Hepatocyte (in vitro differentiated cells): ENCODE measurements at regions not wholly inside any gene's neighbourhood (a gene's known extent, or its start where the extent isn't known, plus 50 kb on each side); places are given as distances from the start of the nearest gene placed in this dataset.
A peak's percentile ranks its signal among the peaks of the same experiment; 100 is the strongest.

Source experiments
- DNase-seq: peaks from one replicate; pipeline ENCODE4 v3.0.0-alpha.2; 2016; ENCODE audit warnings: low spot score
- H2AFZ ChIP-seq: fragments of 200-600 bp; sonication (generic); 2 replicates; pipeline ENCODE4 v1.6.0; 2016; ENCODE audit warnings: antibody characterized with exemption, mild to moderate bottlenecking
- H3K27ac ChIP-seq: fragments of 200-600 bp; sonication (generic); 2 replicates; pipeline ENCODE4 v1.5.1; 2016; ENCODE audit warnings: mild to moderate bottlenecking
- H3K27me3 ChIP-seq: fragments of 200-600 bp; sonication (generic); 2 replicates; pipeline ENCODE4 v1.6.1; 2016
- H3K36me3 ChIP-seq: fragments of 200-600 bp; sonication (generic); replicated peaks from 2 replicates; pipeline ENCODE4 v1.5.1; 2016; ENCODE audit warnings: low read depth; ENCODE audit not compliant: insufficient read depth
- H3K4me1 ChIP-seq: fragments of 200-600 bp; sonication (generic); 2 replicates; pipeline ENCODE4 v1.5.1; 2016; ENCODE audit warnings: mild to moderate bottlenecking, moderate library complexity; ENCODE audit not compliant: insufficient read depth
- H3K4me2 ChIP-seq: fragments of 200-600 bp; sonication (generic); 2 replicates; pipeline ENCODE4 v1.6.0; 2016
- H3K4me3 ChIP-seq: fragments of 200-600 bp; sonication (generic); 2 replicates; pipeline ENCODE4 v1.5.1; 2016; ENCODE audit warnings: mild to moderate bottlenecking
- H3K79me2 ChIP-seq: fragments of 200-600 bp; sonication (generic); 2 replicates; pipeline ENCODE4 v1.6.0; 2017; ENCODE audit warnings: mild to moderate bottlenecking
- H3K9me2 ChIP-seq: fragments of 200-600 bp; sonication (generic); replicated peaks from 2 replicates; pipeline ENCODE4 v1.6.0; 2017; ENCODE audit warnings: mild to moderate bottlenecking; ENCODE audit not compliant: insufficient read depth
- H3K9me3 ChIP-seq: fragments of 200-600 bp; sonication (generic); 2 replicates; pipeline ENCODE4 v1.5.1; 2016; ENCODE audit warnings: low read depth, mild to moderate bottlenecking
- H4K20me1 ChIP-seq: fragments of 200-600 bp; sonication (generic); 2 replicates; pipeline ENCODE4 v1.6.0; 2016; ENCODE audit warnings: mild to moderate bottlenecking; ENCODE audit not compliant: insufficient read depth, poor library complexity, severe bottlenecking
- EZH2 ChIP-seq: fragments of 200-600 bp; sonication (generic); IDR thresholded peaks from 2 replicates; pipeline ENCODE4 v1.6.1; 2016; ENCODE audit warnings: antibody characterized with exemption, mild to moderate bottlenecking, borderline replicate concordance
- EZH2phosphoT487 ChIP-seq: fragments of 200-600 bp; sonication (generic); IDR thresholded peaks from one replicate; pipeline ENCODE4 v1.6.1; 2018; ENCODE audit warnings: antibody characterized with exemption, mild to moderate bottlenecking, low read depth, moderate library complexity; ENCODE audit not compliant: unreplicated experiment, severe bottlenecking
- WGBS: methylation state at CpG from one replicate; pipeline ENCODE4 v1.1.6; 2016; ENCODE audit warnings: low lambda C conversion rate; ENCODE audit errors: missing lambda C conversion rate; 5-methylcytosine and 5-hydroxymethylcytosine counted together
- TF ChIP-seq, protein P1 (sequence below): fragments of 200-600 bp; sonication (generic); IDR thresholded peaks from 2 replicates; pipeline ENCODE4 v1.5.1; 2016; ENCODE audit warnings: antibody characterized with exemption, mild to moderate bottlenecking; ENCODE audit not compliant: poor library complexity

GRCh38 chr4:14700544-14700943 lies 301.7 kb upstream of the CPEB2 start:
- H3K9me2 ChIP-seq: no peaks in the 10 kb centered on the region
- H3K27ac ChIP-seq: no peak overlapping the region
- H3K27me3 ChIP-seq: no peaks in the 10 kb centered on the region
- no peaks in the 10 kb centered on the region for H4K20me1 ChIP-seq
- no peak overlapping the region for H3K4me2 ChIP-seq
- TF ChIP-seq EZH2 (no peak), EZH2phosphoT487 (no peak)
- TF ChIP-seq, protein P1, sequence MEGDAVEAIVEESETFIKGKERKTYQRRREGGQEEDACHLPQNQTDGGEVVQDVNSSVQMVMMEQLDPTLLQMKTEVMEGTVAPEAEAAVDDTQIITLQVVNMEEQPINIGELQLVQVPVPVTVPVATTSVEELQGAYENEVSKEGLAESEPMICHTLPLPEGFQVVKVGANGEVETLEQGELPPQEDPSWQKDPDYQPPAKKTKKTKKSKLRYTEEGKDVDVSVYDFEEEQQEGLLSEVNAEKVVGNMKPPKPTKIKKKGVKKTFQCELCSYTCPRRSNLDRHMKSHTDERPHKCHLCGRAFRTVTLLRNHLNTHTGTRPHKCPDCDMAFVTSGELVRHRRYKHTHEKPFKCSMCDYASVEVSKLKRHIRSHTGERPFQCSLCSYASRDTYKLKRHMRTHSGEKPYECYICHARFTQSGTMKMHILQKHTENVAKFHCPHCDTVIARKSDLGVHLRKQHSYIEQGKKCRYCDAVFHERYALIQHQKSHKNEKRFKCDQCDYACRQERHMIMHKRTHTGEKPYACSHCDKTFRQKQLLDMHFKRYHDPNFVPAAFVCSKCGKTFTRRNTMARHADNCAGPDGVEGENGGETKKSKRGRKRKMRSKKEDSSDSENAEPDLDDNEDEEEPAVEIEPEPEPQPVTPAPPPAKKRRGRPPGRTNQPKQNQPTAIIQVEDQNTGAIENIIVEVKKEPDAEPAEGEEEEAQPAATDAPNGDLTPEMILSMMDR: no peak
- H3K9me3 ChIP-seq: no peaks in the 10 kb centered on the region
- DNase-seq: no peak
- H2AFZ ChIP-seq: no peak overlapping the region
- WGBS: 88% methylated on average over 3 of the region's 3 CpGs
- H3K36me3 ChIP-seq: no peaks in the 10 kb centered on the region
- no peaks in the 10 kb centered on the region for H3K4me1 ChIP-seq
- no peaks in the 10 kb centered on the region for H3K79me2 ChIP-seq
- no peak overlapping the region for H3K4me3 ChIP-seq

DNA sequence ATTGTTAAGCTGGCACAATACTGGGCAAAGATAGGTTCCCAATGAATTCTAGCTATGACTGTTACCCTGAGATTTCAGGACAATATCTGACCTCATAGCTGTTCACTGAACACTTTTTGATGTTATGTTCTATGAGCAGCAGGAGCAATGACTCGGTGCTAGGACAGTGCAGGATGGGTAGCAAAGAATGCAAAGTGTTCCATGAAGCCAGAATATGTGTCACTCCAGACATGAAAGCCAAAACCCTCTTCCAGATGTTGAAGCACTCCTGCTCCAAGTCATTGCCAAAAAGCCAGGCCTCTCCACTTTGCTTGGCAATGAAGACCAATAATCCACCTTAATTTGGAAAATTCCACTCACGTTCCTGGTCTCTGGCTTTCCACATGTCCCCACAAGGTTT lies 300.9 kb upstream of the CPEB2 start:
- Histone ChIP-seq H3K79me2 (no peaks in the 10 kb centered on the region), H3K4me3 (no peak overlapping the region), H3K4me2 (no peak overlapping the region), H2AFZ (no peak overlapping the region), H3K4me1 (no peaks in the 10 kb centered on the region), H3K9me3 (no peaks in the 10 kb centered on the region), H3K36me3 (no peaks in the 10 kb centered on the region), H4K20me1 (no peaks in the 10 kb centered on the region), H3K27ac (no peak overlapping the region), H3K9me2 (no peaks in the 10 kb centered on the region), H3K27me3 (no peaks in the 10 kb centered on the region)
- TF ChIP-seq EZH2 (no peak), EZH2phosphoT487 (no peak)
- TF ChIP-seq, protein P1: no peak
- DNase-seq: no peak
- WGBS: 59% methylated on average over 2 of the region's 2 CpGs

- Histone ChIP-seq H3K4me3 (no peak overlapping the region), H4K20me1 (no peaks in the 10 kb centered on the region), H3K27me3 (no peaks in the 10 kb centered on the region), H3K4me2 (no peak overlapping the region), H2AFZ (no peak overlapping the region), H3K4me1 (no peaks in the 10 kb centered on the region), H3K9me3 (no peaks in the 10 kb centered on the region), H3K9me2 (no peaks in the 10 kb centered on the region), H3K36me3 (no peaks in the 10 kb centered on the region), H3K79me2 (no peaks in the 10 kb centered on the region), H3K27ac (peak overlapping the region; percentile 17)
- 85% methylated on average over 1 of the region's 1 CpG for WGBS
- DNase-seq: peak; percentile 13
- TF ChIP-seq EZH2phosphoT487 (no peak), EZH2 (no peak)
- TF ChIP-seq, protein P1: no peak
Observed at GRCh38 chr4:14701896-14702295, 300.4 kb upstream of the CPEB2 start.

DNA sequence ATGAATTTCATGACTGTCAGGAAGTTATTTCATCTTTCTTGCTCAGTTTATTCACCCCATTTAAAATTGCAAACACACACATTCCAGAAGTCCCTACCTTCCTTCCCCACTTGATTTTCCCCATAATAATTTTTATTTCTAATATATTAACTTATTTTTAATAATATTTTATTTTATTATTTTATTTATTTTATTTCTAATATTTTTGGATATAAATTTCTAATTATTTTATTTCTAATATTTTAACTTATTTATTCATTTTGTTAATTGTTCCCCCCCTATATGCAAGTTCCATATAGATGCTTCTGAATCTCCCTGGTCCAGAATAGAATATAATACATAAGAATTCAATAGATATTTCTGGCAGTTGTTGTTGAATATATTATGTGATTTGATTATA lies 293.7 kb upstream of the CPEB2 start:
- no peak overlapping the region for H3K4me3 ChIP-seq

More for the DNA sequence above, 293.7 kb upstream of the CPEB2 start:
- Histone ChIP-seq H3K36me3 (no peaks in the 10 kb centered on the region), H3K27ac (no peak overlapping the region), H4K20me1 (no peaks in the 10 kb centered on the region), H3K27me3 (no peaks in the 10 kb centered on the region), H3K9me2 (no peaks in the 10 kb centered on the region), H2AFZ (no peak overlapping the region), H3K9me3 (no peaks in the 10 kb centered on the region), H3K4me1 (no peaks in the 10 kb centered on the region), H3K4me2 (no peak overlapping the region), H3K79me2 (no peaks in the 10 kb centered on the region)
- DNase-seq: no peak
- TF ChIP-seq EZH2: no peak
- TF ChIP-seq EZH2phosphoT487: no peak
- TF ChIP-seq, protein P1: no peak
